ENCODE measurements at regions not wholly inside any gene's neighbourhood (a gene's known extent, or its start where the extent isn't known, plus 50 kb on each side); places are given as distances from the start of the nearest gene placed in this dataset.

DNA sequence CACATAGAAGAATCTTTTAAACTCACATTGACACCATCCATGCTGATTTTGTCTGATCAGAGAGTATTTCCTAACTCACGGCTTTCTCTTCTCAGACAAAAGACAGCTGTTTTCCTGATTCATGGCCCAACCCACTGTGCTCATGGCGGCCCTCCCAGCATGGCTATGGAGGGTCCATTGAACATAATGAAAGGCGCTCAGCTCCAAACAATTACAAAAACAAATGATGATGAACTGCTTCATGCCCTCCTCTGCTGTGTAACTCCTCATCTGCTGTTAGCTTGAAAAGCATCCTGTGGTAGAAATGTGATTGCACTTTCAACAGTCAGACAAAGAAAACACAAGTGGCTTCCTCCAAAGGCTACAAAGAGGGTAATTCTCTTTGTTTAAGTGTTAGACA lies 673.8 kb downstream of the PRELID2 start:
- no peak overlapping the region for H3K4me3 ChIP-seq (ENCODE audit: low read depth, low read length)
- TF ChIP-seq, protein P1, sequence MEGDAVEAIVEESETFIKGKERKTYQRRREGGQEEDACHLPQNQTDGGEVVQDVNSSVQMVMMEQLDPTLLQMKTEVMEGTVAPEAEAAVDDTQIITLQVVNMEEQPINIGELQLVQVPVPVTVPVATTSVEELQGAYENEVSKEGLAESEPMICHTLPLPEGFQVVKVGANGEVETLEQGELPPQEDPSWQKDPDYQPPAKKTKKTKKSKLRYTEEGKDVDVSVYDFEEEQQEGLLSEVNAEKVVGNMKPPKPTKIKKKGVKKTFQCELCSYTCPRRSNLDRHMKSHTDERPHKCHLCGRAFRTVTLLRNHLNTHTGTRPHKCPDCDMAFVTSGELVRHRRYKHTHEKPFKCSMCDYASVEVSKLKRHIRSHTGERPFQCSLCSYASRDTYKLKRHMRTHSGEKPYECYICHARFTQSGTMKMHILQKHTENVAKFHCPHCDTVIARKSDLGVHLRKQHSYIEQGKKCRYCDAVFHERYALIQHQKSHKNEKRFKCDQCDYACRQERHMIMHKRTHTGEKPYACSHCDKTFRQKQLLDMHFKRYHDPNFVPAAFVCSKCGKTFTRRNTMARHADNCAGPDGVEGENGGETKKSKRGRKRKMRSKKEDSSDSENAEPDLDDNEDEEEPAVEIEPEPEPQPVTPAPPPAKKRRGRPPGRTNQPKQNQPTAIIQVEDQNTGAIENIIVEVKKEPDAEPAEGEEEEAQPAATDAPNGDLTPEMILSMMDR (conservative IDR thresholded peaks at IDR 0.05; ENCODE audit: low read depth, low read length), result no peak
- no peak for DNase-seq (ENCODE audit: low read depth)

DNA sequence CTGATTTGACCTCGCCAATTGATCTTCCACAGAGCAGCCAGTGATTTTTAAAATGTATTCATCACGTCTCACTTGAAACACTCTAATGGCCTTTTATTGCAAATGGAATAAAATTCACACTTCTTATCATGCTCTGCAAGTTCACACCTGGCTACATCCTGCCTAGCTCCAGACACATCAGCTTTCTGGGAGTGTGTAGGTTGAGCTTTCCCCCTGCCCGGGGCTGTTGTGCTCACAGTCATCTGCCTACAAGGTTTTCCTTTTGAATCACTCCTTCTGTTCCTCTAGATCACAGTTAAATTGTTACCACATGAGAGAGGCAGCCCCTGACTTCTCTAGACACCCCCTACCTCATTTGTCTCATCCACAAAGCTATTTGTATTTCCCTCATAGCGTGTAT lies 674.5 kb downstream of the PRELID2 start:
- no peak overlapping the region for H3K4me3 ChIP-seq (ENCODE audit: low read depth, low read length)
- no peak for DNase-seq (ENCODE audit: low read depth)
- TF ChIP-seq, protein P1 (conservative IDR thresholded peaks at IDR 0.05; ENCODE audit: low read depth, low read length), result no peak

DNA sequence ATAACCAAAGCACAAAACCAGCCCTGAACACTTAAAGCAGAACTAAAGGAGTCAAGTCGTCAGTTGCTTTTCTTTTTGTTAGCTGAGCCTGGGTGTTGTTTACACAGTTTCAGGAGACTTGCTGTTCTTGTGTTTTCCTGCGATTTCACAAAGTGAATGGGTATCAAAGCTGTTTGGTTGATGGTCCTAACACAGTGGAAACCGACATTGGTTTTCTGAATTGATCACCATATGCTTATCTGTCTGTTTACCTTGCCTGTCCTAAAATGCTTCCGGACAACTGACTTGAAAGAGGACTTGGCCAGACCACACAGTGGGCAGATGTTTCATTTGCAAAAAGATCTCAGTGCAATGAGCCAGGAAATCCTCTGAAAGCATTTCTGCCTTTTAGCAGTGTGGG lies 676.4 kb downstream of the PRELID2 start:
- TF ChIP-seq, protein P1 (conservative IDR thresholded peaks at IDR 0.05; ENCODE audit: low read depth, low read length), result no peak
- H3K4me3 ChIP-seq (ENCODE audit: low read depth, low read length), result no peak overlapping the region
- peak; percentile 12 for DNase-seq (ENCODE audit: low read depth)

DNA sequence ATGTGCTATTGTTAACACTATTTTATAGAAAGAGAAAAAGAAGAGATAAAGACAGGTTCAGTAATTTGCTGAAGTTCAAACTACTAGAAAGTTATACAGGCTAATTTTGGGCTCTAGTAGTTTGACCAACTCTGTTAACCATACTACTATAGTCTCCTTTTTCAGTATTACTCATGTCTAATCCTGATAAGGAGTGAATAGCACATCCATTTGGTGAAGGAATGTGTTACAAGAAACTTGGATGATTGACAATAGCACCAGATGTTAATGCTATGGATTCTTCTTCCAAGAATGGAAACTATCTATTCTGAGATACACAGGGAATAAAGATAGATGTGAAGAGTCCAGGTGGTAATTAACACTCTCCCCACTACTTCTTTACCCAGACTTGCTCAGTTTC lies 677.3 kb downstream of the PRELID2 start:
- TF ChIP-seq, protein P1 (conservative IDR thresholded peaks at IDR 0.05; ENCODE audit: low read depth, low read length), result no peak
- H3K4me3 ChIP-seq (ENCODE audit: low read depth, low read length), result no peak overlapping the region
- peak; percentile 52 for DNase-seq (ENCODE audit: low read depth)

DNA sequence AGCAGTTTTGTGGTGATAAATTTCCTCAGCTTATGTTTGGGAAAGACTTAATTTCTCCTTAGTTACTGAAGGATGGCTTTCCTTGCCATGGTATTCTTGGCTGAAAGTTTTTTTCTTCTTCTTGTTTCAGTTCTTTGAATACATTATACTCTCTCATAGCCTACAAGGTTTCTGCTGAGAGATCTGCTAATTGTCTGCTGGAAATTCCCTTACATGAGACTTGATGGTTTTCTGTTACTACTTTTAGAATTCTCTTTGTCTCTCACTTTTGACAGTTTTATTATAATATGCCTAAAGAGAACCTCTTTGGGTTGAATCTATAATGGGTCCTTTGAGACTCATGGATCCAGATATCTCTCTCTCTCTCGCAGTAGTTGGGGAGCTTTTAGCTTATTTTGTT lies 693.6 kb downstream of the PRELID2 start:
- DNase-seq (ENCODE audit: low read depth), result no peak
- TF ChIP-seq, protein P1 (conservative IDR thresholded peaks at IDR 0.05; ENCODE audit: low read depth, low read length), result no peak
- no peak overlapping the region for H3K4me3 ChIP-seq (ENCODE audit: low read depth, low read length)

DNA sequence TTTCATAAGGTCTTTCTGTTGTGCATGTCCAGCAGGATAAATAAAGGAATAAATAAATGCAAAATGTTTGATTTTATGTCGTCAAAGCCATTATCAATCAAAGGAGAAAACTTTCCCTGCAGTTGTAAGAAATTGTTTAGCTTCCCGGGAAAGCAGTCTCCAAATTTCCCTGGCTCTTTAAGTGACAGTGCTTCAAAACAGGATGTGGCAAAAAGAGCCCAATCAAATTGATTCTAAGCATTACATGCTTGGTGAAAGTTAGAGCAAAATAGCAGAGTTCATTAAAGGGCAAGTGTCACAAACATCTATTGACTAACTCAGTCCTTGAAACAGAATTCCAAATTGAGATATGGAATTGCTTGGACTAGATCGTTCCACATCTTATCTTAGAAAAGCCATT lies 704.1 kb downstream of the PRELID2 start:
- TF ChIP-seq, protein P1 (conservative IDR thresholded peaks at IDR 0.05; ENCODE audit: low read depth, low read length), result no peak

DNA sequence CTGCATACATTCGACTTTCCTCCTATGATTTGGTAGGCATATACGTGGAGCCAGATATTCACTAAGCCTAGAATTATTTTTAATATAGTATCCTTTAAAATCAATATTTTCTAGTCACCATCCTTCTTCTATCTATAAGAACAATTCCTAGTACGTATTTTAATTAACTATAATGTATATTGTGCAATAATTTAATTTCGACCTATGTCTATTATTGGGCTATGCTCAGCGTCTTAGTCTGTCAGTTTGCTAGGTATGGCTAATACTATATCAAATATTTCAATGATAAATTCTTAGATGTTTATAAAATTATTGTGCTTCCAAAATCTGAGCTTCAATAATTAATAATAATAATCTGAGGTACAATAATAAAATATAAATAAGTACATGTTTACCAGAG lies 705.3 kb downstream of the PRELID2 start:
- TF ChIP-seq, protein P1 (conservative IDR thresholded peaks at IDR 0.05; ENCODE audit: low read depth, low read length), result no peak
- H3K4me3 ChIP-seq (ENCODE audit: low read depth, low read length), result no peak overlapping the region
- no peak for DNase-seq (ENCODE audit: low read depth)

More for the DNA sequence above, 704.1 kb downstream of the PRELID2 start:
- DNase-seq (ENCODE audit: low read depth), result no peak
- H3K4me3 ChIP-seq (ENCODE audit: low read depth, low read length), result no peak overlapping the region

Measured in choroid plexus epithelial cell (primary cell).